GM21390 (cell line): ENCODE measurements at regions not wholly inside any gene's neighbourhood (a gene's known extent, or its start where the extent isn't known, plus 50 kb on each side); places are given as distances from the start of the nearest gene placed in this dataset.
A peak's percentile ranks its signal among the peaks of the same experiment; 100 is the strongest.
"Not testable (repeated sequence)": the region's sequence is repeated elsewhere in the genome, so short reads cannot be mapped to it uniquely, and the experiment has no call there.

ENCODE experiments used
- ATAC-seq: cut with Tn5 transposase; IDR thresholded peaks from one replicate; pipeline ENCODE4 v1.9.1; 2021; ENCODE audit not compliant: unreplicated experiment

DNA sequence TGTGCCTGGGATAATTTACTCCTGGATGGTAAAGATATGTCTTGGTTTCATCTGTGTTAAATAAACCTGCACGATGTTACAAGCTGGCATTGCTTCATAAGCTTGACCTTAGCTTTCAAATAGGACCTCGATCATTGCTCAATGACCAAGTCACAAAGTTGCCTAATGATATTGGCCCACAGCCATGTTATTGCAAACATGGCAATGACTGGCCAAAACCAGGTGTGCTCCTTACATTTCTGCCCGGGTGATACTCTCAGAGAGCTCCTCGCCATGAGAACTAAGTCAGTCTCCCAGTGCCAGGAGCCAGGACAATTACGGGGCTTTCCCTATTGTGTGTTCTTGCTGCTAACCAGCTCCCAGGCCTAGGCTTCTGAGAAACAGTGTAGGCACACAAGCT lies 72.5 kb upstream of the CYP1B1 start:
- ATAC-seq = no peak

DNA sequence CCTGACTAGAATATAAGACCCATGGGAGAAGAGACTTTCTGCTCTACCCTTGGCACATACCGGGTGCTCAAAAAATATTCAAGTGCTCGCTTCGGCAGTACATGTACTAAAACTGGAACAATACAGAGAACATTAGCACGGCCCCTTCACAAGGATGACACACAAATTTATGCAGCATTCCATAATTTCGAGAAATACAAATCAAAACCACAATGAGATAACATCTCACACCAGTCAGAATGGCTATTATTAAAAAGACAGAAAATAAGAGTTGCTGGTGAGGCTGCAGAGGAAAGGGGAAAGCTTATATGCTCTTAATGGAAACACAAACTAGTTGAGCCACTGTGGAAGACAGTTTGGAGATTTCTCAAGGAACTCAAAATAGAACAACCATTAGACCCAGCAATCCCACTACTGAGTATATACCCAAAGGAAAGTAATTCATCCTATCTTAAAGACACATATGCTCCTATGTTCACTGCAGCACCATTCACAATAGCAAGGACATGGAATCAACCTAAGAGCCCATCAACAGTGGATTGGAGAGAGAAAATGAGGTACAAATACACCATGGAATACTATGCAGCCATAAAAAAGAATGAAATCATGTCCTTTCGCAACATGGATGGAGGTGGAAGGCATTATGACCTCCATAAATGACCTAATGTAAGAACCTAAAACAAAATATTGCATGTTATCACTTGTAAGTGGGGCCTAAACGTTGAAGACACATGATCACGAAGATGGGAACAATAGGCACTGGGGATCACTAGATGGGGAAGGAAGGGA lies 71.6 kb upstream of the CYP1B1 start:
- ATAC-seq = no peak

DNA sequence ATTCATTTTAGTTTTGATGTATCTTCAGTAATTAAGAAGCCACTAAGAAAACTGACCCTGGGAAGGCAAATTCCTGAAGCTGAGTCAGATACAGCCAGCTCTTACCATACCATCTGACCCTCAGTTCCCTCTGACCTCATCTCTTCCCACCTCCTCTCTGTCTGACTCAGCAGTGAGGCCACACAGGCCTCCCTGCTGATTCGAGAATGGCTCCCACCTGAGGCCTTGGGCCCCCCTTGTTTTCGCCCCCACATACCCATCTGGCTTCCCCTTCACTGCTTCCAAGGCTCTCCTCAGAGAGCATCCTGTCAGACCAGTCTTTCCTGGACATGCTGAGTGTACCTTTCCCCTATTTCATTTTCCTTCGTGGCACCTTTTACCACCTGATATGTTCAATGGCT lies 71.0 kb upstream of the CYP1B1 start:
- peak; percentile 87 for ATAC-seq

DNA sequence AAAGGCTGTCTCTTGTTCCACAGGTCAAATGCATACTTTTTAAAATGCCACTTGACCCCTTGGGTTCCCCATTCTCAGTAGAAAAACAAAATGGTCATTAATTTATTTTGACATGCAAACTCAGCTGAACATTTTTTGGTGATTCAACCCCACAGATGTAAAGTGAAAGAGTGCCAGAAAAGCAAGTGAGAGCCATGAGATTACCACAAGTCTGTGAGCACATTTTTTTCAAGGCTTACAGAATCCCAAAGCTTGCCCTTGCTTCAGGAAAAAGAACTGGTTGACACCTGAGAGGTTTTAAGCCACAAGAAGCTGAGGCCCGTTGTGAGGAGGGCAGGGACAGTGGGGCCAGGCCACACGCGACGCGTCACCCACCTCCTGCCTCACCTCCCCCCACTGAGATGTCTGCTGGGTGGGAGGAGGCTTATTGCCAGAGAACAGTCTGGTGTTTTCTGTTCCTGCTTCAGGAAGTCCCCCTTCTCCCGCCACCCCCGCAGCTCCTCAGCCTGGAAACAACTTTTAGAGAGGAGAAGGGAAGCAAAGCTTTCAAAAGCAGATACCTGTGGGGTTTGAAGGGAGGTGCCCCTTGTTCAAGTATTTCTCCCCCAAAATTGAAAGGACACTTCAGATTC lies 70.4 kb upstream of the CYP1B1 start:
- peak; percentile 63 for ATAC-seq

DNA sequence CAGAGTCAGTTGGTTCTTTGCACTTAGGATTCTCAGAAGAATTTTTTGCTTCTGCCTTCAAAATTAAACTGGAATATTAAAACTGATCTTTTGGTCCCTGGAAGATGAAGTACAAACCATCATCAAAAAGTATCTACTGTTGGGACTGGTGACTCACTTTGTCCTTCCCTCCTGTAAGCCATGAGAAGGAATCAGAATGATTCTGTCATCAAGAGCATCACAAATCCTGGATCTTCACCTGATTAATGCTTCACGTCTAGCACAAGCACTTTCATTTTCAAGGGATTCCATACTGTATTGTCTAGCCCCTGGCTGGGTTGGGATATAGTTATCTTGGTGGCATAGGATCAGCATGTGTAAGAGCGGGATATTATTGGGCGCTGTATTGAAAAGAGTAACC lies 69.3 kb upstream of the CYP1B1 start:
- no peak for ATAC-seq

DNA sequence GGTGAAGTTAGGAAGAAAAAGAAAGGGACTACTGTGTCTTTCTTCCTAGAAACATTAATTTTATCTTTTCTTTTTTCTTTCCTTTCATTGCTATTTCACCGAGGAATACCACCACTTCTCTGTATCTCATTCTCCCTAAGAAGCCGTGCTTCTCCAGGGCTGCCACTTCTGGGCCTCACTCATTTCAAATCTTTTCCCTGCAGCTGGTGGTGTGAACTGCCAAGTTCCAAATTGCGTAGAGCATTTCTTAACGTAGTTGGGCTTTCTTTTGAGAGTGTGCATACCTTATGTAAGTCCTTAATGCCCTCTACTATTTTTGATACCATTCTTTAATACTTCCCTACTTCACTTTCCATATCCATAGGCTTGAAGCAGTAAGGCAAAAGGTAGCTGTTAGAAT lies 66.7 kb upstream of the CYP1B1 start:
- no peak for ATAC-seq

DNA sequence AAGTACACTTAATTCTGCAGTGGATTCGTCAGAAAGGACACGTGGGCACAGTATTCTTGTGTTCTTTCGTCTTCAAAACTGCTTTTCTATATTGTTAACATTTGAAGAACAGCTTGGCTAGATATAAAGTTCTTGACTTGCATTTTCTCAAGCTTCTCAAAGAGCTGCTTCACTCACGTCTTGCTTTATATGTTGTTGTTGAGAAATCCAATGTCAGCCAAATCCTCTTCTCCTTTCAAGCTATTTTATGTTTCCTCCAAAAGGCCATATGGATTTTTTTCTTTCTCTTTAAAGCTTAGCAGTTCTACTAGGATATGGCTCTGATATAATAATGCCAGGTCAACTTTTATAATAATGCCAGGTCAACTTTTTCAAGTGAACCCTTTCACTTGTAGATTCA lies 65.5 kb upstream of the CYP1B1 start:
- no peak for ATAC-seq

DNA sequence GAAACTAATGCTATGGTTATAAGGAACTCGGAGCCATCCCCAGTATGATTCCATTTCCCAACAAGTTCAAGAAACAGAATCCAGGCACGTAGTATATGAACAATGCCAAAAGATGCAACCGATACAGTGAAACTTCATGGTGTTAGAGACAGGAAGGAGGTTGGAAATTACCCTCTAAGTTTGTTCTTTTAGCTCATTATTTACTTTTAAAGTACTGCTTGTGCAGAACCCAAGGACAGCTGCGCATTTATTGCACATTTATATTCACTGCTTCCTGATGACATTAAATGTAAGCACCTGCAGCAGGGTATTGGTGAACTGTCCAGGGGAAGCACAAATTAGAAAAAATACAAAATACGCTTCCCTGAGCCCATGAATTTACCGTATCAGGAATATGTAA lies 63.0 kb upstream of the CYP1B1 start:
- ATAC-seq = no peak

DNA sequence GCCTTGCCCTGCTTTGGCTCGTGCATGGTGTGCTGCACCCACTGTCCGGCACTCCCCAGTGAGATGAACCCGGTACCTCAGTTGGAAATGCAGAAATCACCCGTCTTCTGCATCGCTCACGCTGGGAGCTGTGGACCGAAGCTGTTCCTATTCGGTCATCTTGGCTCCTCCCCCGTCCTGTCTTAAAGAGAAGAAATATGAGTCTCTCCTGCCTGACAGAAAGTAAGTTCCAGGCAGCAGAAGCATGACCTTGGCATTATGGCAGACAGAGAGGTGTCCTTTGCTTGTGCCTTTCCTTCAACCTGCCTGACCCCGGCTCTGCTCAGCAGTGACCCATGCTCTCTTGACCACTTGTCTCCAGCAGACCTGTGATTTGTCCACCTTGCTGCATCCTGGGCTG lies 62.5 kb upstream of the CYP1B1 start:
- no peak for ATAC-seq

DNA sequence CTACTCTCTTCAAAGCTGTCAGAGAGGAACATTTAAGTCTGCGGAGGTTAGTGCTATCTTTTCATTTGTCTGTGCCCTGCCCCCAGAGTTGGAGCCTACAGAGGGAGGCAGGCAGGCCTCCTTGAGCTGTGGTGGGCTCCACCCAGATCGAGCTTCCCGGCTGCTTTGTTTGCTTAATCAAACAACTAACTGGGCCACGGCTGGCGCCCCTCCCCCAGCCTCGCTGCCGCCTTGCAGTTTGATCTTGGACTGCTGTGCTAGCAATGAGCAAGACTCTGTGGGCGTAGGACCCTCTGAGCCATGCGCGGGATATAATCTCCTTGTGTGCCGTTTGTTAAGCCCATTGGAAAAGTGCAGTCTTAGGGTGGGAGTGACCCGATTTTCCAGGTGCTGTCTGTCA lies 62.0 kb upstream of the CYP1B1 start:
- ATAC-seq = not testable (repeated sequence)

DNA sequence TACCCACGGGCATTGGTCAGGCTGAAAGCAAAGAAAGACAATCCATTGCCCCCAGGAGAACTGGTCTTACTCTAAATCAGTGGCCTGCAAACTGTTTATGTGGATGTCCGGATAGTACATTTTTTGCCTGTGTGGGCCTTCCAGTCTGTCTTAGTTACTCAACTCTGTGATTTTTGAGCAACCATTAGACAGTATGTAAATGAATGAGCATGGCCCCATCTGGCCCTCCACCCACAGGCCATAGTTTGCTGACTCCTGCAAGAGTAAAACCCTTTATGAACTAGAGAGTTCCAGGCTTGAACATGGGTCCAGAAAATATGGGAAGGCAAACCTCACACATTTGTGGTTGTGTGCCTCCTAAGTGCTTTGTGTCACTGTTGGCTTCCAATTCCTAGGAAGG lies 55.7 kb upstream of the CYP1B1 start:
- no peak for ATAC-seq

DNA sequence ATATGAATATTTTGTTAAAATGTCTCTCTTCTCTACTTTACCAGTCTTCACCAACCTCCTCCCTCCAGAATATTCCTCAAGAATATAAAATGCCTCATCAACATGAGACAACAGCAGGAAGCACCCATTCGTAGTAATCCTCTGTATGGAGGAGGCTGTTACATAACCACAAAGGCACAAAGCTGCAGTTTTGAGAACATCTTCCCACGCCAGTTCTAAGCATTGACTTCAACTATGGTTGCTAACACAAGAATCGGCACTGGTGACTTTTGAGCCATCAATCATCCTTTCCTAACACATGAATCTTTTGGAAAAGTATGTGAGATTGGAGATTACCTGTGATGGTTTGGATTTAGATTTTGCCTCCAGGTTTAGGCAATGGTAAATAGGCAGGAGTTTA lies 54.9 kb upstream of the CYP1B1 start:
- ATAC-seq = no peak

DNA sequence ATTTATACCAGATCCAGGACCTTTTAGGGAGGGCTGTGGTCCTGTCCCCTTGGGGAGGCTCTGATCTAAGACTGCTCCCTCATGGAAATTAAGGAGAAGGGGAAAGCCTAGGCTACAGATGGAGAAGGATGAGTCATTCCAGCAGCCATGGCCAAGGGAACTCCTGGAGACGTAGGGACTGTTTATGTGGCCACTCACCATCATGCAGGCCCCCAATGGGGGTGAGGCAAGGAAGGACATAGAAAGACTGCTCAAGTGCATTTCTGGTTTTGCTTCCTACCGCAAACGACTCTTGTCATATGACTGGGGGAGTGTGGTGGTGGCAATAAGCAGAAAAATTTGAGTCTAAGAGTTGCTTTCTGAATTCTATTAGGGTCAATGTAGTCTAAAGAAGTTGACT lies 54.0 kb upstream of the CYP1B1 start:
- no peak for ATAC-seq

DNA sequence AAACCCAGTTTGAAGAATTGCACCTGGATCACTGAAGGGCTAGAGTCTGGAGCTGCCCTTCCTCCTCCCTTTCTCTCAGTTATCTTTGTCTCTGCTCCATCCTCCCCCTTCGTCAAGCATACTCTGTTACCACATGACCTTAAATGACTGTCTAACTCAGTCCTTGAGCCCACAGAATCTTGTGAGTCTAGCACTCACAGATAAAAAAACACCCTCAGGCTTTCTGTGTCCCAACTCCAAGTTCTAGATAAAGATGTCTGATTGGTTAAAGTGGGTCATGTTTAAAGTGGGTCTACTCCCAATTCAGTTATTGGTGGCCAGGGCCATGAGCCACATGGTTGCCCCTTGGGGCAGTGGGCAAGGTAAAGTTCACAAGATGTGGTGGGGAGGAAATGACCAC lies 53.5 kb upstream of the CYP1B1 start:
- no peak for ATAC-seq

DNA sequence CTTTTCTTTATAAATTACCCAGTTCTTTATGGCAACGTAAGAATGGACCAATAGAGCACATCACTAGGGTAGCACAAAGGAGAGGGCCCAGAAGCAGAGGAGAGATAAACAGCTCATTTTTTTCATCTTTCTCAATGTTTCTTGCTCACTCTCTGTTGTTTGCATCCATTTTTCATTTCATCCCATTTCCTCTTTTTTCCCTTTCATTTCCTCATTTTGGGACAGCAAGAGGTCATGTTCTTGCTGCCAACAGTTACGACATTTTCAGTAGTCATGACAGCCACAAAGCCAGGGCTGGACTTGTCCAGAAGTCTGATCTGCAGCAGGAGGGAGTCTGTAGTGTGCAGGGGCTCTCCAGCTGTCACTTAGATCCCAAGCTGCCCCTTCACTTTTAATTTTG lies 52.7 kb upstream of the CYP1B1 start:
- ATAC-seq = peak; percentile 51

DNA sequence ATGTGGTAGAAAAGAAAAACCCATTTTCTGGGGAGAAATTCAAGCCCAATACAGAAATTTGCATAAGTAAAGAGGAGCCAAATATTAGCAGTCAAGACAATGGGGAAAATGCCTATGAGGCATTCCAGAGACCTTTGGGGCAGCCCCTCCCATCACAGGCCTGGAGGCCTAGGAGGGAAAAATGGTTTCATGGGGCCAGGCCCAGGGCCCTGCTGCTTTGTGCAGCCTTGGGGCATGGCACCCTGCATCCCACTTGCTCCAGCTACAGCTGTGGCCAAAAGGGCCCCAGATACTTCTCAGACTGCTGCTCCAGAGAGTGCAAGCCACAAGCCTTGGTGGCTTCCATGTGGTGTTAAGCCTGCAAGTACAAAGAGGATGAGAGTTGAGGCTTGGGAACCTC lies 51.3 kb upstream of the CYP1B1 start:
- no peak for ATAC-seq

DNA sequence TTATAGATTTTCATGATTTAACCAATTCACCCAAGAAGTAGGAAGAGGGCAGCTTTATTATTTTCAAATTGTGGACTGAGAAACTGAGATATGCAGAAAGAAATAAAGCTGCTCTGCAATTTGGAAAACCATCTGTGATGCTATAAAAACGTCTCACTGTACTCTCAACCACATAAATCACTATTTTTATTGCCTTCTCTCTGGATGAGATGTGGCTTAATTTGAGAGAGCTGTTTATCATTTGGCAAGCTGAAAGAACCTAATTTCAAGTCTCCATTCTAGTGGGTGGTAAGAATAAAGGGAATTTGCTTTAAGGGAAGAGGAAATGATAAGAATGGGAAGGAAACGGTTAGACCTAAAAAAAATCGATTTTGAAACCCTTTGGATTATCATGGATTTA lies 49.9 kb upstream of the CYP1B1 start:
- ATAC-seq = no peak
